Tibial nerve (tissue), 3 donors: ENCODE measurements at regions not wholly inside any gene's neighbourhood (a gene's known extent, or its start where the extent isn't known, plus 50 kb on each side); places are given as distances from the start of the nearest gene placed in this dataset.

Experiments used
- EP300 ChIP-seq, 2 donors: sonication (generic); formaldehyde crosslinking; IDR thresholded peaks; one replicate each; pipeline ENCODE4 v1.6.1; 2017; ENCODE audit warnings: antibody characterized with exemption in 2 of 2, mild to moderate bottlenecking in 1 of 2
- POLR2A ChIP-seq, 2 donors: fragments of 450-650 bp; IDR thresholded peaks; one replicate each; pipeline ENCODE4 v1.6.1; 2017; ENCODE audit warnings: antibody characterized with exemption in 2 of 2, mild to moderate bottlenecking in 2 of 2, moderate library complexity in 2 of 2

GRCh38 chr17:71724339-71724738 is 396.5 kb upstream of the SOX9 start:
- no peak for TF ChIP-seq POLR2A (IDR thresholded peaks at IDR 0.05)
- no peak for TF ChIP-seq EP300 (IDR thresholded peaks at IDR 0.05)
